IMR-90 (cell line): ENCODE measurements at regions not wholly inside any gene's neighbourhood (a gene's known extent, or its start where the extent isn't known, plus 50 kb on each side); places are given as distances from the start of the nearest gene placed in this dataset.

Experiments used
- ATAC-seq: fragments of 200-7000 bp; cut with Tn5 transposase; 2 replicates; pipeline ENCODE4 v1.9.1; 2020; ENCODE audit warnings: low read depth, mild to moderate bottlenecking, moderate library complexity
- BruUV-seq: library from RNA; stranded (reverse); fragments of 400-500 nt; replicated peaks from 2 replicates; lab custom pipeline; 2021; lab: Mats Ljungman, UMichigan
- CTCF ChIA-PET: fragments of 300-600 bp; formaldehyde crosslinking; extraction: SDS; loops from one replicate; lab custom pipeline; 2021; ENCODE audit warnings: antibody characterized with exemption; lab: Yijun Ruan, JAX
- POLR2A ChIA-PET: fragments of 300-600 bp; sonication (Branson Sonifier 250); formaldehyde crosslinking; loops from one replicate; lab custom pipeline; 2022; ENCODE audit warnings: antibody characterized with exemption; ENCODE audit not compliant: unreplicated experiment; lab: Charles Lee
- DNase-seq: peaks from one replicate; pipeline ENCODE4 v3.0.0; 2013
- H2AFZ ChIP-seq: replicated peaks from 2 replicates; pipeline ENCODE3; 2013; ENCODE audit warnings: low read length, mild to moderate bottlenecking; ENCODE audit not compliant: poor library complexity
- H2AK5ac ChIP-seq: 2 replicates; pipeline ENCODE4 v1.6.1; 2013; ENCODE audit warnings: low read depth, low read length, inconsistent platforms
- H2AK9ac ChIP-seq: replicated peaks from 2 replicates; pipeline ENCODE3; 2013; ENCODE audit warnings: mild to moderate bottlenecking, low read depth, low read length, moderate library complexity; ENCODE audit not compliant: poor library complexity
- H2BK120ac ChIP-seq: 2 replicates; pipeline ENCODE4 v1.6.1; 2013; ENCODE audit warnings: low read depth, low read length, inconsistent platforms
- H2BK15ac ChIP-seq: 3 replicates; pipeline ENCODE4 v1.6.1; 2013; ENCODE audit warnings: low read depth, low read length, inconsistent platforms
- H2BK20ac ChIP-seq: 2 replicates; pipeline ENCODE4 v1.6.1; 2013; ENCODE audit warnings: low read depth, mild to moderate bottlenecking, inconsistent platforms, low read length, moderate library complexity
- H2BK5ac ChIP-seq: 2 replicates; pipeline ENCODE4 v1.6.1; 2013; ENCODE audit warnings: mild to moderate bottlenecking, low read depth, low read length, inconsistent platforms; ENCODE audit not compliant: poor library complexity, severe bottlenecking
- H3K14ac ChIP-seq: replicated peaks from 2 replicates; pipeline ENCODE4 v1.6.1; 2013; ENCODE audit warnings: low read depth, low read length, inconsistent platforms
- H3K18ac ChIP-seq: 2 replicates; pipeline ENCODE4 v1.6.1; 2013; ENCODE audit warnings: low read depth, low read length, control low read depth
- H3K23ac ChIP-seq: 2 replicates; pipeline ENCODE4 v1.6.1; 2013; ENCODE audit warnings: low read depth, low read length, inconsistent platforms
- H3K27ac ChIP-seq: 2 replicates; pipeline ENCODE4 v1.5.1; 2013; ENCODE audit warnings: mild to moderate bottlenecking, control low read depth, low read length; ENCODE audit not compliant: insufficient read depth
- H3K27me3 ChIP-seq: 2 replicates; pipeline ENCODE4 v1.6.1; 2013; ENCODE audit warnings: low read length; ENCODE audit not compliant: control insufficient read depth, insufficient read depth
- H3K36me3 ChIP-seq: 2 replicates; pipeline ENCODE4 v1.6.1; 2013; ENCODE audit warnings: low read length, mixed read lengths; ENCODE audit not compliant: control insufficient read depth, insufficient read depth
- H3K4ac ChIP-seq: 2 replicates; pipeline ENCODE4 v1.6.1; 2013; ENCODE audit warnings: low read depth, low read length, inconsistent platforms
- H3K4me1 ChIP-seq: 2 replicates; pipeline ENCODE4 v1.6.1; 2013; ENCODE audit warnings: low read length, mixed read lengths; ENCODE audit not compliant: control insufficient read depth, insufficient read depth
- H3K4me2 ChIP-seq: 2 replicates; pipeline ENCODE4 v1.6.1; 2013; ENCODE audit warnings: low read depth, mild to moderate bottlenecking, control low read depth, low read length, moderate library complexity
- H3K4me3 ChIP-seq: 2 replicates; pipeline ENCODE4 v1.5.1; 2013; ENCODE audit warnings: low read depth, mild to moderate bottlenecking, control low read depth, low read length, moderate library complexity; ENCODE audit not compliant: insufficient read depth
- H3K56ac ChIP-seq: 2 replicates; pipeline ENCODE4 v1.6.1; 2013; ENCODE audit warnings: low read length, inconsistent platforms; ENCODE audit not compliant: insufficient read depth; ENCODE audit errors: extremely low read depth
- H3K79me1 ChIP-seq, 2 experiments: 2 replicates each; pipeline ENCODE4 v1.6.1; 2013; ENCODE audit warnings: low read length in 2 of 2, inconsistent platforms in 1 of 2, low read depth in 1 of 2
- H3K9ac ChIP-seq: 2 replicates; pipeline ENCODE4 v1.6.1; 2013; ENCODE audit warnings: low read depth, low read length, control low read depth
- H3K9me1 ChIP-seq: 2 replicates; pipeline ENCODE4 v1.6.1; 2013; ENCODE audit warnings: low read length, inconsistent platforms; ENCODE audit not compliant: insufficient read depth
- H3K9me3 ChIP-seq: 2 replicates; pipeline ENCODE4 v1.6.1; 2013; ENCODE audit warnings: low read length; ENCODE audit not compliant: control insufficient read depth, insufficient read depth
- H4K20me1 ChIP-seq: 2 replicates; pipeline ENCODE4 v1.6.1; 2013; ENCODE audit warnings: low read length, inconsistent platforms; ENCODE audit not compliant: insufficient read depth
- H4K5ac ChIP-seq: 2 replicates; pipeline ENCODE4 v1.6.1; 2013; ENCODE audit warnings: mild to moderate bottlenecking, low read depth, low read length, control low read depth
- H4K8ac ChIP-seq, 2 experiments: 2 replicates each; pipeline ENCODE4 v1.6.1; 2013; ENCODE audit warnings: low read depth in 2 of 2, low read length in 2 of 2, control low read depth in 1 of 2, inconsistent platforms in 1 of 2
- H4K91ac ChIP-seq: 2 replicates; pipeline ENCODE4 v1.6.1; 2013; ENCODE audit warnings: low read depth, low read length, inconsistent platforms; ENCODE audit not compliant: insufficient read depth
- BHLHE40 ChIP-seq: fragments of 150-350 bp; IDR thresholded peaks from 2 replicates; pipeline ENCODE4 v1.6.1; 2016; ENCODE audit warnings: mild to moderate bottlenecking, low read depth, low read length
- CEBPB ChIP-seq: IDR thresholded peaks from 2 replicates; pipeline ENCODE4 v1.6.1; 2012; ENCODE audit warnings: low read depth, low read length, improper control_type of control experiment
- CHD1 ChIP-seq: IDR thresholded peaks from 2 replicates; pipeline ENCODE4 v1.6.1; 2012; ENCODE audit warnings: low read depth, low read length, improper control_type of control experiment
- NFE2L2 ChIP-seq: fragments of 150-350 bp; IDR thresholded peaks from 2 replicates; pipeline ENCODE4 v1.6.1; 2016; ENCODE audit warnings: low read depth, mild to moderate bottlenecking, low read length
- dilution Hi-C: fragments of 300-500 bp; cut with HindIII; formaldehyde crosslinking; loops from one replicate; pipeline ENCODE4 v1.14.3; 2018; ENCODE audit warnings: low sequenced_read_pairs; ENCODE audit not compliant: unreplicated experiment
- in situ Hi-C: fragments of 300-500 bp; cut with MboI; formaldehyde crosslinking; loops from 3 replicates; pipeline ENCODE4 v1.14.3; 2019; ENCODE audit warnings: low sequenced_read_pairs, inconsistent platforms, mixed read lengths
- intact Hi-C: fragments of 100-400 bp; cut with micrococcal nuclease; formaldehyde crosslinking; loops from 2 replicates; pipeline ENCODE4 v1.10.0; 2022

GRCh38 chr5:158642879-158643278 is 456.8 kb downstream of the EBF1 start:
- Histone ChIP-seq H2AK5ac (no peak overlapping the region), H3K4me3 (no peak overlapping the region), H3K4me2 (no peak overlapping the region), H2BK120ac (no peak overlapping the region), H4K91ac (no peak overlapping the region), H3K27ac (no peak overlapping the region), H2BK15ac (no peak overlapping the region), H2AFZ (no peak overlapping the region), H2AK9ac (no peak overlapping the region), H3K9ac (no peak overlapping the region), H3K36me3 (no peaks in the 10 kb centered on the region), H4K20me1 (no peaks in the 10 kb centered on the region), H2BK20ac (no peak overlapping the region), H3K56ac (no peak overlapping the region), H4K5ac (no peak overlapping the region), H3K23ac (no peak overlapping the region), H3K4ac (no peak overlapping the region), H3K14ac (no peak overlapping the region), H3K27me3 (no peaks in the 10 kb centered on the region), H4K8ac (no peak overlapping the region), H3K4me1 (no peaks in the 10 kb centered on the region), H3K79me1 (no peaks in the 10 kb centered on the region), H2BK5ac (no peak overlapping the region), H3K18ac (no peak overlapping the region), H3K9me1 (no peaks in the 10 kb centered on the region), H3K9me3 (no peaks in the 10 kb centered on the region)
- POLR2A ChIA-PET, result no interaction called here
- dilution Hi-C loops (no loop called here), in situ Hi-C loops (no loop called here), intact Hi-C loops (no loop called here)
- TF ChIP-seq CHD1 (no peak), BHLHE40 (no peak), NFE2L2 (no peak), CEBPB (no peak)
- no TSS peak for BruUV-seq
- DNase-seq, result no peak
- CTCF ChIA-PET, result no interaction called here
- ATAC-seq, result no peak
